Esophagus squamous epithelium (tissue), 5 donors: ENCODE measurements at regions not wholly inside any gene's neighbourhood (a gene's known extent, or its start where the extent isn't known, plus 50 kb on each side); places are given as distances from the start of the nearest gene placed in this dataset.
"Not testable (repeated sequence)": the region's sequence is repeated elsewhere in the genome, so short reads cannot be mapped to it uniquely, and the experiment has no call there.

Experiments used
- DNase-seq: peaks from one replicate; lab custom pipeline; 2025; lab: John Stamatoyannopoulos, UW
- H3K27ac ChIP-seq, 4 donors: fragments of 200-600 bp; sonication (generic); one replicate each; pipeline ENCODE4 v1.5.1; 2016 to 2019; ENCODE audit warnings: mild to moderate bottlenecking in 1 of 4
- H3K27me3 ChIP-seq, 4 donors: fragments of 200-600 bp; sonication (generic); 1 replicate in 3 of 4; 2 replicates in 1 of 4; pipeline versions ENCODE4 v1.5.1 to v1.6.0; 2017 to 2021; ENCODE audit warnings: antibody characterized with exemption in 1 of 4
- H3K36me3 ChIP-seq, 3 donors: fragments of 200-600 bp; sonication (generic); one replicate each; pipeline ENCODE4 v1.5.1; 2016 to 2019
- H3K4me1 ChIP-seq, 3 donors: fragments of 200-600 bp; sonication (generic); one replicate each; pipeline ENCODE4 v1.5.1; 2017 to 2019
- H3K4me3 ChIP-seq, 4 donors: fragments of 200-600 bp; sonication (generic); 1 replicate in 3 of 4; 2 replicates in 1 of 4; pipeline ENCODE4 v1.5.1; 2016 to 2019; ENCODE audit warnings: mild to moderate bottlenecking in 2 of 4, moderate library complexity in 1 of 4
- H3K9me3 ChIP-seq, 3 donors: fragments of 200-600 bp; sonication (generic); one replicate each; pipeline ENCODE4 v1.5.1; 2016 to 2019
- POLR2A ChIP-seq, 4 donors: fragments of 450-650 bp; IDR thresholded peaks; one replicate each; pipeline ENCODE4 v1.6.1; 2017; ENCODE audit warnings: antibody characterized with exemption in 4 of 4, mild to moderate bottlenecking in 4 of 4, moderate library complexity in 3 of 4
- whole genome bisulfite sequencing, 2 donors: methylation state at CpG; one replicate each; pipeline ENCODE4 v1.1.5; 2018; 5-methylcytosine and 5-hydroxymethylcytosine counted together
- intact Hi-C: fragments of 100-400 bp; cut with DNase I; formaldehyde crosslinking; loops from one replicate; pipeline ENCODE4 v1.15.0; 2022
- TF ChIP-seq, protein P1 (sequence below), 6 experiments: fragments of 450-650 bp in 4 of 6; fragments of 200-600 bp in 2 of 6; sonication (generic) in 2 of 6; IDR thresholded peaks; one replicate each; pipeline ENCODE4 v1.5.1; 2016 to 2019; ENCODE audit warnings: antibody characterized with exemption in 6 of 6, mild to moderate bottlenecking in 4 of 6, moderate library complexity in 4 of 6
- donor health status: DM: yes; HTN: yes; CAD: no.

GRCh38 chr12:31220633-31221550 is 105.1 kb downstream of the SINHCAF start:
- peaks cover 0 to 16% (median 0%) of the 10 kb centered on the region in 4 donors for H3K27me3 ChIP-seq
- no peaks in the 10 kb centered on the region for H3K9me3 ChIP-seq
- WGBS, 2 donors: 72 to 75% methylated on average over 6 to 8 of the region's 8 CpGs
- no peak overlapping the region for H3K27ac ChIP-seq
- H3K4me3 ChIP-seq: no peak overlapping the region
- TF ChIP-seq, protein P1, sequence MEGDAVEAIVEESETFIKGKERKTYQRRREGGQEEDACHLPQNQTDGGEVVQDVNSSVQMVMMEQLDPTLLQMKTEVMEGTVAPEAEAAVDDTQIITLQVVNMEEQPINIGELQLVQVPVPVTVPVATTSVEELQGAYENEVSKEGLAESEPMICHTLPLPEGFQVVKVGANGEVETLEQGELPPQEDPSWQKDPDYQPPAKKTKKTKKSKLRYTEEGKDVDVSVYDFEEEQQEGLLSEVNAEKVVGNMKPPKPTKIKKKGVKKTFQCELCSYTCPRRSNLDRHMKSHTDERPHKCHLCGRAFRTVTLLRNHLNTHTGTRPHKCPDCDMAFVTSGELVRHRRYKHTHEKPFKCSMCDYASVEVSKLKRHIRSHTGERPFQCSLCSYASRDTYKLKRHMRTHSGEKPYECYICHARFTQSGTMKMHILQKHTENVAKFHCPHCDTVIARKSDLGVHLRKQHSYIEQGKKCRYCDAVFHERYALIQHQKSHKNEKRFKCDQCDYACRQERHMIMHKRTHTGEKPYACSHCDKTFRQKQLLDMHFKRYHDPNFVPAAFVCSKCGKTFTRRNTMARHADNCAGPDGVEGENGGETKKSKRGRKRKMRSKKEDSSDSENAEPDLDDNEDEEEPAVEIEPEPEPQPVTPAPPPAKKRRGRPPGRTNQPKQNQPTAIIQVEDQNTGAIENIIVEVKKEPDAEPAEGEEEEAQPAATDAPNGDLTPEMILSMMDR (IDR thresholded peaks at IDR 0.05): no peak
- H3K4me1 ChIP-seq: peaks cover 0 to 16% (median 0%) of the 10 kb centered on the region in 3 donors
- no peaks in the 10 kb centered on the region for H3K36me3 ChIP-seq
- intact Hi-C loops: no loop called here
- no peak for DNase-seq

DNA sequence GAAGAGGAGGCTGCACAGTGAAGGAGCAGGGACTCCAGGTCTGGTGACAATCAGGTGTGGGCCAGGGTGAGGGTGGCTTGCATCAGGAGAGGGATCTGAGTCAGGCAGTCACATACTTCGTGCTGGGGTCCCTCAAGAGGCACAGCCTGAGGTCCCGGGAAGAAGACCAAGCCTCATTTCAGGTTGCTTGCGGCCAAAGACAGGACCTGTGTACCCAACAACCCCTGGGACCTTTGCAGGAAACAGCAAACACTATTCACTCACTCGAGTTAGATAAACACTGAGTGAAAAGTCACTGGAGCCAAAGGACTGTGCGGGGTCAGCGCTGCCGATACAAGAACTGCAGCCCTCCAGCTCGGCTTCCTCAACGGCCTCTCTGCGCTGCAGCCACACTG is 104.4 kb downstream of the SINHCAF start:
- intact Hi-C loops: no loop called here
- H3K4me3 ChIP-seq: no peak overlapping the region
- no peak for DNase-seq
- TF ChIP-seq POLR2A (IDR thresholded peaks at IDR 0.05): no peak
- TF ChIP-seq, protein P1 (IDR thresholded peaks at IDR 0.05): no peak
- WGBS, 2 donors: 68 to 90% methylated on average over 2 to 8 of the region's 10 CpGs
- peaks cover 0 to 16% (median 0%) of the 10 kb centered on the region in 4 donors for H3K27me3 ChIP-seq
- H3K36me3 ChIP-seq: no peaks in the 10 kb centered on the region
- H3K27ac ChIP-seq: no peak overlapping the region
- H3K4me1 ChIP-seq: peaks cover 0 to 11% (median 0%) of the 10 kb centered on the region in 3 donors
- H3K9me3 ChIP-seq: no peaks in the 10 kb centered on the region

- intact Hi-C loops: no loop called here
- Histone ChIP-seq H3K27ac (no peak overlapping the region), H3K4me3 (no peak overlapping the region), H3K4me1 (peaks cover 0 to 4% (median 0%) of the 10 kb centered on the region in 3 donors), H3K27me3 (peaks cover 0 to 13% (median 0%) of the 10 kb centered on the region in 4 donors), H3K9me3 (no peaks in the 10 kb centered on the region), H3K36me3 (no peaks in the 10 kb centered on the region)
- no peak for DNase-seq
- TF ChIP-seq POLR2A (IDR thresholded peaks at IDR 0.05): no peak
- TF ChIP-seq, protein P1 (IDR thresholded peaks at IDR 0.05): no peak
- 50 to 79% methylated on average over 1 to 5 of the region's 8 CpGs for WGBS, 2 donors
These were observed 103.2 kb downstream of the SINHCAF start for GRCh38 chr12:31222620-31223222.

GRCh38 chr12:31223640-31224039 is 102.3 kb downstream of the SINHCAF start:
- H3K27me3 ChIP-seq, DNase-seq, H3K27ac ChIP-seq, H3K4me1 ChIP-seq, H3K9me3 ChIP-seq, intact Hi-C loops, H3K4me3 ChIP-seq, H3K36me3 ChIP-seq: not testable (repeated sequence)
- 56 to 58% methylated on average over 1 of the region's 1 CpG for WGBS, 2 donors

- TF ChIP-seq POLR2A (IDR thresholded peaks at IDR 0.05): no peak
- TF ChIP-seq, protein P1 (IDR thresholded peaks at IDR 0.05): no peak
- Histone ChIP-seq H3K9me3 (no peaks in the 10 kb centered on the region), H3K27me3 (no peaks in the 10 kb centered on the region), H3K36me3 (no peaks in the 10 kb centered on the region), H3K4me3 (no peak overlapping the region), H3K27ac (no peak overlapping the region), H3K4me1 (peaks cover 0 to 9% (median 5%) of the 10 kb centered on the region in 3 donors)
- 75 to 88% methylated on average over 2 to 3 of the region's 6 CpGs for WGBS, 2 donors
- intact Hi-C loops: no loop called here
- DNase-seq: no peak
These were observed 101.0 kb downstream of the SINHCAF start for GRCh38 chr12:31224768-31225448.
